BLaER1 (cell line): ENCODE measurements at regions not wholly inside any gene's neighbourhood (a gene's known extent, or its start where the extent isn't known, plus 50 kb on each side); places are given as distances from the start of the nearest gene placed in this dataset.

Experiments
- H3K27ac ChIP-seq: shearing (Covaris generic); formaldehyde crosslinking; 2 replicates; pipeline ENCODE4 v1.8.1; 2022
- H3K27me3 ChIP-seq: shearing (Covaris generic); formaldehyde crosslinking; 2 replicates; pipeline ENCODE4 v1.8.1; 2022
- H3K36me3 ChIP-seq: shearing (Covaris generic); formaldehyde crosslinking; 2 replicates; pipeline ENCODE4 v1.8.1; 2022
- H3K4me1 ChIP-seq: shearing (Covaris generic); formaldehyde crosslinking; 2 replicates; pipeline ENCODE4 v1.8.1; 2022
- H3K4me2 ChIP-seq: shearing (Covaris generic); formaldehyde crosslinking; 2 replicates; pipeline ENCODE4 v1.8.1; 2022
- H3K4me3 ChIP-seq: shearing (Covaris generic); formaldehyde crosslinking; 2 replicates; pipeline ENCODE4 v1.8.1; 2022
- H3K9ac ChIP-seq: shearing (Covaris generic); formaldehyde crosslinking; 2 replicates; pipeline ENCODE4 v1.8.1; 2022
- H3K9me3 ChIP-seq: shearing (Covaris generic); formaldehyde crosslinking; 2 replicates; pipeline ENCODE4 v1.8.1; 2022
- H4K20me1 ChIP-seq: shearing (Covaris generic); formaldehyde crosslinking; 2 replicates; pipeline ENCODE4 v1.8.1; 2022
- Cebpa-rat ChIP-seq: shearing (Covaris generic); IDR thresholded peaks from 2 replicates; pipeline ENCODE4 v1.8.1; 2022

- H3K4me2 ChIP-seq: no peak overlapping the region
- TF ChIP-seq Cebpa-rat: no peak
- H3K4me3 ChIP-seq: no peak overlapping the region
Measured at GRCh38 chr2:223222397-223222796, 170.4 kb downstream of the KCNE4 start.

GRCh38 chr2:223223156-223223555 lies 171.2 kb downstream of the KCNE4 start:
- Histone ChIP-seq H3K36me3 (no peaks in the 10 kb centered on the region), H4K20me1 (no peaks in the 10 kb centered on the region), H3K4me2 (no peak overlapping the region), H3K27ac (no peak overlapping the region), H3K27me3 (no peaks in the 10 kb centered on the region), H3K4me3 (no peak overlapping the region), H3K4me1 (no peaks in the 10 kb centered on the region), H3K9me3 (no peaks in the 10 kb centered on the region), H3K9ac (no peak overlapping the region)
- TF ChIP-seq Cebpa-rat: no peak

More at GRCh38 chr2:223222397-223222796, 170.4 kb downstream of the KCNE4 start:
- Histone ChIP-seq H3K9ac (no peak overlapping the region), H3K27me3 (no peaks in the 10 kb centered on the region), H3K4me1 (no peaks in the 10 kb centered on the region), H3K36me3 (no peaks in the 10 kb centered on the region), H3K27ac (no peak overlapping the region), H4K20me1 (no peaks in the 10 kb centered on the region), H3K9me3 (no peaks in the 10 kb centered on the region)

GRCh38 chr2:223225266-223225665 lies 173.3 kb downstream of the KCNE4 start:
- Histone ChIP-seq H3K27ac (no peak overlapping the region), H3K9me3 (no peaks in the 10 kb centered on the region), H3K9ac (no peak overlapping the region), H3K4me3 (no peak overlapping the region), H3K27me3 (no peaks in the 10 kb centered on the region), H3K4me1 (no peaks in the 10 kb centered on the region), H4K20me1 (no peaks in the 10 kb centered on the region), H3K36me3 (no peaks in the 10 kb centered on the region), H3K4me2 (no peak overlapping the region)
- no peak for TF ChIP-seq Cebpa-rat

- Histone ChIP-seq H4K20me1 (no peaks in the 10 kb centered on the region), H3K27me3 (no peaks in the 10 kb centered on the region), H3K9me3 (no peaks in the 10 kb centered on the region), H3K9ac (no peak overlapping the region), H3K4me3 (no peak overlapping the region), H3K4me1 (no peaks in the 10 kb centered on the region), H3K4me2 (no peak overlapping the region), H3K36me3 (no peaks in the 10 kb centered on the region), H3K27ac (no peak overlapping the region)
- TF ChIP-seq Cebpa-rat: no peak
Measured at GRCh38 chr2:223226264-223226663, 174.3 kb downstream of the KCNE4 start.

GRCh38 chr2:223227338-223227737 lies 175.3 kb downstream of the KCNE4 start:
- Histone ChIP-seq H3K4me3 (no peak overlapping the region), H3K9ac (no peak overlapping the region), H3K27me3 (no peaks in the 10 kb centered on the region), H3K27ac (no peak overlapping the region), H3K9me3 (no peaks in the 10 kb centered on the region), H3K4me2 (no peak overlapping the region), H3K4me1 (no peaks in the 10 kb centered on the region), H3K36me3 (no peaks in the 10 kb centered on the region), H4K20me1 (no peaks in the 10 kb centered on the region)
- no peak for TF ChIP-seq Cebpa-rat

GRCh38 chr2:223228871-223229270 lies 176.9 kb downstream of the KCNE4 start:
- Histone ChIP-seq H3K9me3 (no peaks in the 10 kb centered on the region), H3K4me3 (no peak overlapping the region), H3K27ac (no peak overlapping the region), H3K36me3 (no peaks in the 10 kb centered on the region), H4K20me1 (no peaks in the 10 kb centered on the region), H3K4me2 (no peak overlapping the region), H3K27me3 (no peaks in the 10 kb centered on the region), H3K4me1 (no peaks in the 10 kb centered on the region), H3K9ac (no peak overlapping the region)
- no peak for TF ChIP-seq Cebpa-rat

- Histone ChIP-seq H3K4me3 (no peak overlapping the region), H3K9me3 (no peaks in the 10 kb centered on the region), H3K4me2 (no peak overlapping the region), H3K9ac (no peak overlapping the region), H3K27me3 (no peaks in the 10 kb centered on the region), H3K4me1 (no peaks in the 10 kb centered on the region; the same call in 1 of the 2 replicates), H3K36me3 (no peaks in the 10 kb centered on the region), H3K27ac (no peak overlapping the region), H4K20me1 (no peaks in the 10 kb centered on the region)
- no peak for TF ChIP-seq Cebpa-rat
Measured at GRCh38 chr2:223230352-223230751, 178.4 kb downstream of the KCNE4 start.

GRCh38 chr2:223232285-223232684 lies 180.3 kb downstream of the KCNE4 start:
- no peak overlapping the region for H3K9ac ChIP-seq
- H3K4me1 ChIP-seq: no peaks in the 10 kb centered on the region; the same call in 1 of the 2 replicates
- no peak overlapping the region for H3K4me2 ChIP-seq
- no peaks in the 10 kb centered on the region for H3K36me3 ChIP-seq
- H3K4me3 ChIP-seq: no peak overlapping the region
- H3K27ac ChIP-seq: no peak overlapping the region
- H3K27me3 ChIP-seq: no peaks in the 10 kb centered on the region
- TF ChIP-seq Cebpa-rat: no peak
- H3K9me3 ChIP-seq: no peaks in the 10 kb centered on the region
- H4K20me1 ChIP-seq: no peaks in the 10 kb centered on the region

GRCh38 chr2:223232896-223233295 lies 180.9 kb downstream of the KCNE4 start:
- no peak for TF ChIP-seq Cebpa-rat
- Histone ChIP-seq H3K9ac (no peak overlapping the region), H4K20me1 (no peaks in the 10 kb centered on the region), H3K9me3 (no peaks in the 10 kb centered on the region), H3K4me3 (no peak overlapping the region), H3K27me3 (no peaks in the 10 kb centered on the region), H3K36me3 (no peaks in the 10 kb centered on the region), H3K4me1 (no peaks in the 10 kb centered on the region; the same call in 1 of the 2 replicates), H3K4me2 (no peak overlapping the region), H3K27ac (no peak overlapping the region)

- no peaks in the 10 kb centered on the region for H3K27me3 ChIP-seq
- no peaks in the 10 kb centered on the region; the same call in 1 of the 2 replicates for H3K4me1 ChIP-seq
- no peak overlapping the region for H3K4me2 ChIP-seq
- no peak overlapping the region for H3K27ac ChIP-seq
- H3K9me3 ChIP-seq: no peaks in the 10 kb centered on the region
- no peak overlapping the region for H3K9ac ChIP-seq
- TF ChIP-seq Cebpa-rat: no peak
- no peaks in the 10 kb centered on the region for H4K20me1 ChIP-seq
- H3K36me3 ChIP-seq: no peaks in the 10 kb centered on the region
- no peak overlapping the region for H3K4me3 ChIP-seq
Measured at GRCh38 chr2:223235986-223236385, 184.0 kb downstream of the KCNE4 start.

- Histone ChIP-seq H3K9me3 (0 out of 2 replicates have a peak, but pooled peaks cover 3% of the 10 kb centered on the region), H3K4me1 (no peaks in the 10 kb centered on the region; the same call in 1 of the 2 replicates), H3K36me3 (no peaks in the 10 kb centered on the region), H3K9ac (no peak overlapping the region), H3K4me2 (no peak overlapping the region), H3K27me3 (no peaks in the 10 kb centered on the region), H4K20me1 (no peaks in the 10 kb centered on the region), H3K27ac (no peak overlapping the region), H3K4me3 (no peak overlapping the region)
- TF ChIP-seq Cebpa-rat: no peak
Measured at GRCh38 chr2:223238301-223238700, 186.3 kb downstream of the KCNE4 start.
